ENCODE measurements at regions not wholly inside any gene's neighbourhood (a gene's known extent, or its start where the extent isn't known, plus 50 kb on each side); places are given as distances from the start of the nearest gene placed in this dataset.
"Not testable (repeated sequence)": the region's sequence is repeated elsewhere in the genome, so short reads cannot be mapped to it uniquely, and the experiment has no call there.

DNA sequence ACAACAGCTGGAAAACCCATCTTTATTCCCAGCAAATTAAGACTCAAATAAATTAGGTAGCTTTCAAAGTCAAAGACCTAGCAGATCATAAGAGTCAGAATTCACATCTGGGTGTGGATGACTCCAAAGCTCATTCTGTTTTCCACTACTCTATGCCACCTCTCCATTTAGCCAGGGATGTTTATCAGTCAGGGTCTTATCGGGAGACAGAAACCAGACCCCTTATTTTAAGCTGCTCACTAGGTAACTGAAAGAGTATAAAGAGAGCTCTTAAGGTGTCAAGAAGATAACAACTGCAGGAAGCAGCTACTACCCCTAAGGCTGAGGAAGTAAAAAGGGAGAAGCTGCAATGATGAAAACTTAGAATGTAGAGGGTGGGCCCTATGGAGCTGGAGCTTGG, 333.7 kb upstream of the KLF3 start:
- no peak for DNase-seq (ENCODE audit: low read depth)
- no peak overlapping the region for H3K4me3 ChIP-seq (ENCODE audit: low read length)
- TF ChIP-seq, protein P1, sequence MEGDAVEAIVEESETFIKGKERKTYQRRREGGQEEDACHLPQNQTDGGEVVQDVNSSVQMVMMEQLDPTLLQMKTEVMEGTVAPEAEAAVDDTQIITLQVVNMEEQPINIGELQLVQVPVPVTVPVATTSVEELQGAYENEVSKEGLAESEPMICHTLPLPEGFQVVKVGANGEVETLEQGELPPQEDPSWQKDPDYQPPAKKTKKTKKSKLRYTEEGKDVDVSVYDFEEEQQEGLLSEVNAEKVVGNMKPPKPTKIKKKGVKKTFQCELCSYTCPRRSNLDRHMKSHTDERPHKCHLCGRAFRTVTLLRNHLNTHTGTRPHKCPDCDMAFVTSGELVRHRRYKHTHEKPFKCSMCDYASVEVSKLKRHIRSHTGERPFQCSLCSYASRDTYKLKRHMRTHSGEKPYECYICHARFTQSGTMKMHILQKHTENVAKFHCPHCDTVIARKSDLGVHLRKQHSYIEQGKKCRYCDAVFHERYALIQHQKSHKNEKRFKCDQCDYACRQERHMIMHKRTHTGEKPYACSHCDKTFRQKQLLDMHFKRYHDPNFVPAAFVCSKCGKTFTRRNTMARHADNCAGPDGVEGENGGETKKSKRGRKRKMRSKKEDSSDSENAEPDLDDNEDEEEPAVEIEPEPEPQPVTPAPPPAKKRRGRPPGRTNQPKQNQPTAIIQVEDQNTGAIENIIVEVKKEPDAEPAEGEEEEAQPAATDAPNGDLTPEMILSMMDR (conservative IDR thresholded peaks at IDR 0.05; ENCODE audit: low read length), result no peak

DNA sequence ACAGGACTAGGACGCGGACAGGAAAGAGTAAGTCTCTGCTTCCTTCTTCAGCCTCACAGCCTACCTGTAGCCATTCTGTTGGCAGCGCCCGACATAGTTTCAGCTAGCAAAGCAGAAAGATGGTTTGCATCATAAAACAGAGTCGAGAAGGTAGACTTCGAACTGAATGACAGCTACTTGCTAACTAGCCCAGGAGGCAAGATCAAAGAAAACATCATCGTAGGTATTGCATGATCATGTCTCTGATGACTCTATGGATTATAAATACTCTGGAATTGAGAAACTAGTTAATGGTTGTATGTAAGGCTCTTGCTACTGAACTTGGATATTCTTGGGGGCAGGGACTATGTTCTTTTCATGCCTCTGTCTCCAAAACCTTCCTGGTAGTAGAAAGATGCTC, 333.1 kb upstream of the KLF3 start:
- TF ChIP-seq, protein P1 (conservative IDR thresholded peaks at IDR 0.05; ENCODE audit: low read length), result no peak
- no peak for DNase-seq (ENCODE audit: low read depth)

DNA sequence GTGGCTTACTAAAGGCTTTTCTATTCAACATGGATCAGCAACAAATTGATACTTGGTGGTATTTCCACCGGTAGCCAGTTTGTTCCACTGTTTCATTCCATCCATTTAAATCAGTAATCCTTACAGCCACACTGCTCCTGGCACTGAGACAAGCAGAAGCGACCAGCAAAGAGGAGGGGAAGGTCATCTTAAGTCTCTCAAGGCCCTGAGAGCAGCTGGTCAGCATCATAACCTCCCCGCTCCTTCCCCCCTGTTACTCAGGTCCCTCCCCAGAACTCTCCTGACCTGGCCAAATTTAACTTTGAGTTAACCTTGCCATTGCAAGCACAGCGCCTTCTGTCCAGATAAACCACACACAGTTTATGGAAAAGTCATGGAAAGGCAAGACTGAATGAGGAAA, 331.3 kb upstream of the KLF3 start:
- TF ChIP-seq, protein P1 (conservative IDR thresholded peaks at IDR 0.05; ENCODE audit: low read length), result no peak
- no peak overlapping the region for H3K4me3 ChIP-seq (ENCODE audit: low read length)
- no peak for DNase-seq (ENCODE audit: low read depth)

More for the DNA sequence above, 333.1 kb upstream of the KLF3 start:
- no peak overlapping the region for H3K4me3 ChIP-seq (ENCODE audit: low read length)

DNA sequence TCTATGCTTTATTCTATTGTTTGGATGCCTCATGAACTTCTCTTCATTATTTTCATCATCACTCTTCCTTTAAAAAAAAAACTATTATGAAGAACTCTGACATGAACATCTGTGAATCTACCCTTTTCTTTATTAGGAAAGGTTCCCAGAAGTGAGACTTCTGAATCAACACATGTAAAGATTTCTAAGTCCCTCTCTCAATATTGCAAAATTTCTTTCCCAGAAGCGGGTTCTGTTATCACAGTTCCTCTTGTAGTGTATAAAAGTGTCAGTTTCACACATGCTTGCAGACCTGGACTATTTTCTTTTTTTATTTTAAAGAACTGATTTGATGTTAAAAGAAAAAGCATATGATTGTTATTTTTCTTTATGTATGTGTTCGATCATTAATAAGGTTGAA, 330.8 kb upstream of the KLF3 start:
- TF ChIP-seq, protein P1 (conservative IDR thresholded peaks at IDR 0.05; ENCODE audit: low read length), result no peak
- no peak overlapping the region for H3K4me3 ChIP-seq (ENCODE audit: low read length)
- DNase-seq (ENCODE audit: low read depth), result no peak

DNA sequence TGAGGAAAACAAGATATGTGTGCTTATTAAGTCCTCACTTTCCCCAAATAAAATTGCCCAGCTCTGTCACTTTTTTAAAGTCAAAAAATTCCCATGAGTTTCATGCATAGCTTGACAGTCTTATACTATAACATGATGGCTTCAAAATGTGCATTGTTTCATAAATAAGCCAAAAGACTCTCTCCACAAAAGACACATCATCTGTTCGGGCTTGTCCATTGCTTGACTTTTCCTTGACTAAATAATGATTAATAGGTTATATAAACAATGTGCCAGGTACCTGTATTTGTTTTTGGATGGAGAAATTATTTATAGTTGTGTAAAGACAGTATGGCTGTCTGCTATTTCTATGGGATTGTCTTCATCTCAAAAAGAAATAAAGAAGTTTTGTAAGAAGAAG, 329.2 kb upstream of the KLF3 start:
- DNase-seq (ENCODE audit: low read depth), result no peak
- TF ChIP-seq, protein P1 (conservative IDR thresholded peaks at IDR 0.05; ENCODE audit: low read length), result no peak
- no peak overlapping the region for H3K4me3 ChIP-seq (ENCODE audit: low read length)

DNA sequence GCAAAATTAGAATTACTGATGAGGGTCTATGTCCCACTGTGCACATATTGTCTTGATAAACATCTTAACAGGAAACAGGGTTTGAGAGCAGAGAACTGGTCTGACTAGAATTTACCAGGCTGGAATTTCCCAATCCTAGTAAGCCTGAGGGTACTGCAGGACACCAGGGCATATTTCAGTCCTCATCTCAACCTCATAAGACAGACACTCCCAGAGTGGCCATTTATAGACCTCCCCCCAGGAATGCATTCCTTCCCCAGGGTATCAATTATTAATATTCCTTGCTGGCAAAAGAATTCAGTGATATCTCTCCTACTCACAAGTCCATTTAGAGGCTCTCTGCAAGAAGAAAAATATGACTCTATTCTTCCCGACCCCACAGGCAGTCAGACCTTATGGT, 325.1 kb upstream of the KLF3 start:
- not testable (repeated sequence) for H3K4me3 ChIP-seq (ENCODE audit: low read length); DNase-seq (ENCODE audit: low read depth)

DNA sequence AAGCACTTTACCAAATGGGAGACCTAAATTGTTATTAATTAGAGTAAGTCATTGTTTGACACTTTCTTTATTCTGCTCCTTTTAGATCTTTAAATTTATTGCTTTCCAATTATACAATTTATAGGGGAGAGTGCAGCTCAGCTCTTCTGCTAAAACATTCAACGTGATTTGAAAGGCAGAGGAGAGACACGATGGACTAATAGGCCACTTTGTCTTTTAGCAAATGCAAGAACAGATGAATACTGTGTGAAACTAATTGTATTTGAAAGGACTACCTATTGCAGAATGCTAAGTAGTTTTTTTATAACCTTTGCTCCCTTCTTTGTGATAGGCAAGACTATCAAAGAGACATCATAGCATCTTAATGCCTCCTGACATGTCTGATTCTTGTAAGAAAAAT, 320.4 kb upstream of the KLF3 start:
- TF ChIP-seq, protein P1 (conservative IDR thresholded peaks at IDR 0.05; ENCODE audit: low read length), result no peak
- no peak for DNase-seq (ENCODE audit: low read depth)
- H3K4me3 ChIP-seq (ENCODE audit: low read length), result no peak overlapping the region

DNA sequence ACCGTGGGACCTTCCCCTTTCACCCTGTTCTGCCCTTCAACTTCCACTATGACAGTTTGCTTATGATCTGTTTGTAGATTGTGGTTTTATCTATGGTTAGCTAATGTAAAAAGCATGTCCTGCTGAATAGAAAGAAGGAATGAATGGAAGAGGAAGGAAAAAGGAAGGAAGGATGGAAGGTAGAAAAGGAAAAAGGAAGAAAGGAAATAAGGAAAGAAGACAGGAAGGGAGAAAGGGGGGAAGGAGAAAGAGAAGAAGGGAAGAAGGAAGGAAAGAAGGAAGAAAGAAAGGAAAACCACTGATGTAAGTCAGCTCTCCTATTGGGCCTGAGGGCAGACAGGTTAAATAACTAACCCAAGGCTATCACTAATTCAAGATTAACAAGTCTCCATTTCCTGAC, 319.1 kb upstream of the KLF3 start:
- no peak for DNase-seq (ENCODE audit: low read depth)

More for the DNA sequence above, 319.1 kb upstream of the KLF3 start:
- TF ChIP-seq, protein P1 (conservative IDR thresholded peaks at IDR 0.05; ENCODE audit: low read length), result no peak
- H3K4me3 ChIP-seq (ENCODE audit: low read length), result no peak overlapping the region

Data from AG10803 (cell line).